ENCODE measurements at regions not wholly inside any gene's neighbourhood (a gene's known extent, or its start where the extent isn't known, plus 50 kb on each side); places are given as distances from the start of the nearest gene placed in this dataset.

- POLR2A ChIA-PET: no interaction called here
- DNase-seq (ENCODE audit: low read depth in 1 of 2, low spot score in 1 of 2) (no peak), FAIRE-seq (no peak), ATAC-seq (no peak)
- Histone ChIP-seq H3K4me2 (no peak overlapping the region), H3K27ac (no peak overlapping the region), H3K9me3 (no peaks in the 10 kb centered on the region), H3K4me3 (no peak overlapping the region), H3K4me1 (no peaks in the 10 kb centered on the region)
- 19% methylated on average over 2 of the region's 2 CpGs for WGBS (ENCODE audit: missing lambda C conversion rate)
- CTCF ChIA-PET: no interaction called here
- TF ChIP-seq MYC (IDR thresholded peaks at IDR 0.05; ENCODE audit: borderline replicate concordance, low read length) (no peak), HMGXB4 (CRISPR knock-in tag; IDR thresholded peaks at IDR 0.05; ENCODE audit: borderline replicate concordance) (no peak), RAD21 (conservative IDR thresholded peaks at IDR 0.05 in 1 of 2, IDR thresholded peaks at IDR 0.05 in 1 of 2) (no peak)
Measured at GRCh38 chr13:80586356-80586755, 245.4 kb upstream of the SPRY2 start.

GRCh38 chr13:80585531-80585930, 244.6 kb upstream of the SPRY2 start:
- no peak for ATAC-seq

GRCh38 chr13:80584785-80585184, 243.9 kb upstream of the SPRY2 start:
- no peak for ATAC-seq
- TF ChIP-seq KDM5A (IDR thresholded peaks at IDR 0.05) (no peak), HDAC2 (IDR thresholded peaks at IDR 0.05) (no peak), ZSCAN20 (CRISPR knock-in tag; IDR thresholded peaks at IDR 0.05) (no peak), RNF2 (IDR thresholded peaks at IDR 0.05; ENCODE audit: borderline replicate concordance, low read depth) (no peak), EHMT2 (IDR thresholded peaks at IDR 0.05; ENCODE audit: low read depth) (no peak), TP53 (CRISPR knock-in tag; IDR thresholded peaks at IDR 0.05) (no peak), HMGXB4 (CRISPR knock-in tag; IDR thresholded peaks at IDR 0.05; ENCODE audit: borderline replicate concordance) (no peak), FOSB (CRISPR knock-in tag; IDR thresholded peaks at IDR 0.05) (no peak), ZNF302 (CRISPR knock-in tag; IDR thresholded peaks at IDR 0.05) (no peak), HES2 (IDR thresholded peaks at IDR 0.05) (no peak), MAX (IDR thresholded peaks at IDR 0.05) (no peak), EHF (CRISPR knock-in tag; IDR thresholded peaks at IDR 0.05) (no peak), POLR2AphosphoS2 (conservative IDR thresholded peaks at IDR 0.05; ENCODE audit: low read length) (no peak), HOXB5 (CRISPR knock-in tag; IDR thresholded peaks at IDR 0.05) (no peak), JUNB (IDR thresholded peaks at IDR 0.05) (no peak), PBX3 (IDR thresholded peaks at IDR 0.05) (no peak)

More at GRCh38 chr13:80585531-80585930, 244.6 kb upstream of the SPRY2 start:
- TF ChIP-seq BHLHE40 (IDR thresholded peaks at IDR 0.05; ENCODE audit: low read depth, low read length) (no peak), ATOH8 (CRISPR knock-in tag; IDR thresholded peaks at IDR 0.05; ENCODE audit: low read depth) (no peak), CBX8 (IDR thresholded peaks at IDR 0.05) (no peak), RAD21 (conservative IDR thresholded peaks at IDR 0.05 in 1 of 2, IDR thresholded peaks at IDR 0.05 in 1 of 2) (no peak), MYC (IDR thresholded peaks at IDR 0.05; ENCODE audit: borderline replicate concordance, low read length) (no peak), ELK1 (IDR thresholded peaks at IDR 0.05; ENCODE audit: low read depth, low read length) (no peak), ZSCAN20 (CRISPR knock-in tag; IDR thresholded peaks at IDR 0.05) (no peak), CHD2 (IDR thresholded peaks at IDR 0.05; ENCODE audit: low read length, partially characterized antibody) (no peak), JUN (IDR thresholded peaks at IDR 0.05) (no peak), CBX2 (IDR thresholded peaks at IDR 0.05; ENCODE audit: borderline replicate concordance, low read depth) (no peak)
- Histone ChIP-seq H3K4me3 (no peak overlapping the region), H3K27ac (no peak overlapping the region), H3K9me3 (no peaks in the 10 kb centered on the region), H3K4me2 (no peak overlapping the region), H3K4me1 (no peaks in the 10 kb centered on the region)
- FAIRE-seq: no peak
- no peak for DNase-seq (ENCODE audit: low read depth in 1 of 2, low spot score in 1 of 2)
- POLR2A ChIA-PET: no interaction called here
- CTCF ChIA-PET: no interaction called here
- WGBS (ENCODE audit: missing lambda C conversion rate): 5% methylated on average over 1 of the region's 1 CpG

More at GRCh38 chr13:80584785-80585184, 243.9 kb upstream of the SPRY2 start:
- CTCF ChIA-PET: no interaction called here
- H3K4me1 ChIP-seq: no peaks in the 10 kb centered on the region
- no peak overlapping the region for H3K4me2 ChIP-seq
- 31% methylated on average over 1 of the region's 1 CpG for WGBS (ENCODE audit: missing lambda C conversion rate)
- no peak overlapping the region for H3K4me3 ChIP-seq
- H3K27ac ChIP-seq: no peak overlapping the region
- POLR2A ChIA-PET: no interaction called here
- no peaks in the 10 kb centered on the region for H3K9me3 ChIP-seq
- DNase-seq (ENCODE audit: low read depth in 1 of 2, low spot score in 1 of 2) (no peak), FAIRE-seq (no peak)

Measured in A549 (cell line).